SK-N-SH treated with all-trans-retinoic acid at 6 μM for 48 hours (cell line): ENCODE measurements at regions not wholly inside any gene's neighbourhood (a gene's known extent, or its start where the extent isn't known, plus 50 kb on each side); places are given as distances from the start of the nearest gene placed in this dataset.

Experiments
- POU6F1 ChIP-seq: fragments of 250-450 bp; sonication (Bioruptor Pico); IDR thresholded peaks from 2 replicates; pipeline ENCODE4 v1.8.0; 2021; ENCODE audit warnings: low read depth, mild to moderate bottlenecking, moderate library complexity, borderline replicate concordance
- TCF4 ChIP-seq: fragments of 250-450 bp; sonication (Bioruptor Pico); IDR thresholded peaks from 2 replicates; pipeline ENCODE4 v1.8.0; 2021; ENCODE audit warnings: mild to moderate bottlenecking, moderate library complexity, borderline replicate concordance
- TSHZ2 ChIP-seq: fragments of 250-450 bp; sonication (Bioruptor Pico); IDR thresholded peaks from 2 replicates; pipeline ENCODE4 v1.5.0; 2020; ENCODE audit warnings: mild to moderate bottlenecking, moderate library complexity
- ZFP3 ChIP-seq: fragments of 250-450 bp; sonication (Bioruptor Pico); IDR thresholded peaks from 2 replicates; pipeline ENCODE4 v1.5.0; 2020; ENCODE audit warnings: mild to moderate bottlenecking, moderate library complexity

- TF ChIP-seq ZFP3, result no peak
- no peak for TF ChIP-seq TSHZ2
- TF ChIP-seq POU6F1 (CRISPR knock-in tag), result no peak
- TF ChIP-seq TCF4 (CRISPR knock-in tag), result no peak
These were observed 274.4 kb upstream of the IRX1 start for GRCh38 chr5:3321119-3321760.
